ENCODE measurements at regions not wholly inside any gene's neighbourhood (a gene's known extent, or its start where the extent isn't known, plus 50 kb on each side); places are given as distances from the start of the nearest gene placed in this dataset.

- TF ChIP-seq CTCF (IDR thresholded peaks at IDR 0.05) (no peak), POLR2A (IDR thresholded peaks at IDR 0.05) (no peak)
Measured at GRCh38 chr1:73948055-73948454, 249.9 kb downstream of the LRRIQ3 start.

All from testis (tissue), 2 donors.